ENCODE measurements at regions not wholly inside any gene's neighbourhood (a gene's known extent, or its start where the extent isn't known, plus 50 kb on each side); places are given as distances from the start of the nearest gene placed in this dataset.

GRCh38 chr13:99892196-99892613, 79.4 kb downstream of the ZIC5 start:
- peak; percentile 100 for FAIRE-seq
- Histone ChIP-seq H3K36me3 (ENCODE audit: control insufficient read depth in 2 of 4, insufficient read depth in 4 of 4, low read length in 3 of 4) (no peaks in the 10 kb centered on the region), H3K9ac (replicated peaks in 1 of 4; ENCODE audit: extremely low read depth in 1 of 4, low read depth in 3 of 4, low read length in 3 of 4) (no peak overlapping the region; a peak in 2 of 7 replicates), H2AK5ac (ENCODE audit: low read depth, low read length) (no peak overlapping the region), H2BK5ac (ENCODE audit: low read depth, low read length) (no peak overlapping the region), H3K14ac (ENCODE audit: insufficient read length) (no peak overlapping the region), H2AFZ (ENCODE audit: low read length) (no peak overlapping the region), H4K5ac (ENCODE audit: insufficient read length, low read depth, low read length) (no peak overlapping the region), H3K4me1 (replicated peaks in 1 of 4; ENCODE audit: control insufficient read depth in 3 of 4, insufficient read depth in 4 of 4, low read length in 3 of 4) (peaks cover 9 to 30% (median 17%) of the 10 kb centered on the region in 4 experiments), H2BK120ac (replicated peaks; ENCODE audit: low read depth, low read length) (no peak overlapping the region), H3K23me2 (ENCODE audit: low read depth, low read length) (peaks cover 6% of the 10 kb centered on the region; the same call in 1 of the 2 replicates), H3K18ac (ENCODE audit: extremely low read depth, low read length) (peak overlapping the region; percentile 76), H2BK15ac (ENCODE audit: low read length) (0 out of 2 replicates have a peak overlapping the region, but pooled peaks have one; percentile 6), H3K4me3 (ENCODE audit: extremely low read depth in 1 of 4, insufficient read depth in 2 of 4, low read depth in 3 of 4, low read length in 4 of 4) (peak overlapping the region in 3 of 4 experiments; percentile 20 to 35 (median 34); a peak in 6 of 8 replicates), H3K79me1 (ENCODE audit: low read depth, low read length) (no peaks in the 10 kb centered on the region), H3K4me2 (ENCODE audit: insufficient read depth in 1 of 2, low read depth in 2 of 2, low read length in 2 of 2) (peak overlapping the region; percentile 58 to 62), H3K23ac (ENCODE audit: insufficient read length) (no peak overlapping the region), H4K8ac (ENCODE audit: extremely low read depth, insufficient read depth, low read length) (no peak overlapping the region), H3K4ac (replicated peaks; ENCODE audit: insufficient read length, low read depth, low read length) (no peak overlapping the region), H4K20me1 (replicated peaks in 1 of 2; ENCODE audit: control insufficient read depth in 1 of 2, insufficient read depth in 2 of 2, low read length in 2 of 2) (no peaks in the 10 kb centered on the region), H2BK20ac (ENCODE audit: low read length) (peak overlapping the region; percentile 53; the same call in 1 of the 2 replicates), H3K27ac (ENCODE audit: low read depth, low read length) (no peak overlapping the region), H2BK12ac (ENCODE audit: low read depth, low read length) (no peak overlapping the region), H4K91ac (replicated peaks; ENCODE audit: insufficient read length, low read length) (no peak overlapping the region), H3K79me2 (ENCODE audit: control insufficient read depth in 1 of 2, insufficient read depth in 2 of 2, low read length in 2 of 2) (no peaks in the 10 kb centered on the region), H3K56ac (replicated peaks; ENCODE audit: insufficient read length, low read depth, low read length) (no peak overlapping the region), H3K27me3 (replicated peaks in 1 of 4; ENCODE audit: control insufficient read depth in 3 of 4, extremely low read depth in 1 of 4, insufficient read depth in 3 of 4, low read length in 3 of 4) (peaks cover 0 to 22% (median 18%) of the 10 kb centered on the region in 4 experiments; a peak in 5 of 7 replicates), H3K9me3 (ENCODE audit: insufficient read depth in 2 of 2, low read depth in 1 of 2, low read length in 1 of 2) (no peaks in the 10 kb centered on the region)
- POLR2A ChIA-PET (ENCODE audit: partially characterized antibody): interaction anchor here (0.8 to 2.4 kb wide), 6 partner anchors 9 to 205 kb away, joined by 3 to 9 read pairs (median 4); no protein-coding TSS in a partner anchor
- CTCF ChIA-PET (ENCODE audit: partially characterized antibody): interaction anchor here (0.7 to 2.0 kb wide), 14 partner anchors 9 to 286 kb away, joined by 3 to 9 read pairs (median 5); partner anchors contain the start of gene CLYBL
- 5% methylated on average over 8 of the region's 8 CpGs; no CpG with 5 or more reads in 1 of the 2 experiments for WGBS, 2 experiments (ENCODE audit: extremely low coverage in 1 of 2, insufficient coverage in 1 of 2, insufficient read length in 1 of 2, insufficient replicate concordance in 2 of 2, low coverage in 1 of 2, low lambda C conversion rate in 2 of 2, missing lambda C conversion rate in 1 of 2)
- peak; percentile 49 to 66 for DNase-seq (ENCODE audit: low read depth in 1 of 2, low spot score in 2 of 2)
- TF ChIP-seq SRF (IDR thresholded peaks at IDR 0.05; ENCODE audit: low read depth, low read length) (no peak), NANOG (IDR thresholded peaks at IDR 0.05; ENCODE audit: insufficient read depth, low read depth, low read length, poor library complexity, severe bottlenecking) (peak; percentile 28), ASH2L (IDR thresholded peaks at IDR 0.05; ENCODE audit: low read length) (peak; percentile 79), RBBP5 (IDR thresholded peaks at IDR 0.05; ENCODE audit: borderline replicate concordance, low read depth, low read length) (no peak), TBP (IDR thresholded peaks at IDR 0.05; ENCODE audit: low read depth, low read length) (0 out of 2 replicates have a peak, but pooled peaks have one; percentile 39), HDAC2 (IDR thresholded peaks at IDR 0.05; ENCODE audit: borderline replicate concordance in 1 of 2, low read depth in 2 of 2, low read length in 2 of 2) (peak; percentile 28 to 85; a peak in 1 of 4 replicates), JUN (IDR thresholded peaks at IDR 0.05; ENCODE audit: low read depth, low read length) (no peak), KDM5A (IDR thresholded peaks at IDR 0.05; ENCODE audit: low read length) (no peak), TAF7 (optimal IDR thresholded peaks at IDR 0.05; ENCODE audit: borderline replicate concordance, low read depth, low read length) (no peak), BRCA1 (IDR thresholded peaks at IDR 0.05; ENCODE audit: low read depth, low read length) (peak; percentile 51; the same call in 1 of the 2 replicates), MAX (IDR thresholded peaks at IDR 0.05) (peak; percentile 66), RAD21 (IDR thresholded peaks at IDR 0.05 in 1 of 2, conservative IDR thresholded peaks at IDR 0.05 in 1 of 2; ENCODE audit: low read depth in 2 of 2, low read length in 2 of 2) (peak in 1 of 2 experiments; percentile 20; a peak in 1 of 4 replicates)

Data from H1 (cell line).